ENCODE measurements at regions not wholly inside any gene's neighbourhood (a gene's known extent, or its start where the extent isn't known, plus 50 kb on each side); places are given as distances from the start of the nearest gene placed in this dataset.
"Not testable (repeated sequence)": the region's sequence is repeated elsewhere in the genome, so short reads cannot be mapped to it uniquely, and the experiment has no call there.

DNA sequence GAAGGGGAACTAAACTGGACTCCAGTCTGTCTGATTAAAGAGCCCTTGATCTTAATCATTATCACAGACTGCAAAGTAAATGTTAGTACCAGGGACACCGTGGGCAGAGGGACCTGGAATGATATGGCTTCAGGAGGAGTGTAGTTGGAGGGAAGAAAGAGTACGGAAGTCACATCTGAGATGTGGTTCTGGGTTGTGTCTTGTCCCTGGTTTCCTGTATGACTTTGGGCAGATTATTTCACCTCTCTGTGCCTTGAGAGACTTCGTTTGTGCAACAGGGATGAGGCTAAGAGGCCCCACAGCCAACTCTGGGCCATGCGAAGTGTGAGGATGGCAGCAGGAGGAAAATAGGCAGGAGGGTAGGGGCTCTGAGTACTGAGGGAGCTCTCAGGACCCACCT is 76.1 kb upstream of the SLC2A1 start:
- no peak overlapping the region for H3K4me3 ChIP-seq (ENCODE audit: low read length in 2 of 2)
- H3K27ac ChIP-seq (ENCODE audit: low read depth in 2 of 2, low read length in 2 of 2) = no peak overlapping the region
- H3K9me3 ChIP-seq (ENCODE audit: control insufficient read depth in 2 of 2, low read length in 2 of 2) = no peaks in the 10 kb centered on the region
- no peak overlapping the region for H3K9ac ChIP-seq (ENCODE audit: low read depth in 1 of 2, low read length in 2 of 2)
- no peaks in the 10 kb centered on the region for H3K27me3 ChIP-seq (ENCODE audit: control insufficient read depth in 2 of 2, insufficient read depth in 2 of 2, low read length in 2 of 2)
- H3K4me1 ChIP-seq (ENCODE audit: control insufficient read depth in 2 of 2, insufficient read depth in 2 of 2, low read length in 2 of 2) = peaks cover 5 to 8% of the 10 kb centered on the region in 2 donors
- no peaks in the 10 kb centered on the region for H3K36me3 ChIP-seq (ENCODE audit: control insufficient read depth in 2 of 2, insufficient read depth in 2 of 2, low read length in 2 of 2)

DNA sequence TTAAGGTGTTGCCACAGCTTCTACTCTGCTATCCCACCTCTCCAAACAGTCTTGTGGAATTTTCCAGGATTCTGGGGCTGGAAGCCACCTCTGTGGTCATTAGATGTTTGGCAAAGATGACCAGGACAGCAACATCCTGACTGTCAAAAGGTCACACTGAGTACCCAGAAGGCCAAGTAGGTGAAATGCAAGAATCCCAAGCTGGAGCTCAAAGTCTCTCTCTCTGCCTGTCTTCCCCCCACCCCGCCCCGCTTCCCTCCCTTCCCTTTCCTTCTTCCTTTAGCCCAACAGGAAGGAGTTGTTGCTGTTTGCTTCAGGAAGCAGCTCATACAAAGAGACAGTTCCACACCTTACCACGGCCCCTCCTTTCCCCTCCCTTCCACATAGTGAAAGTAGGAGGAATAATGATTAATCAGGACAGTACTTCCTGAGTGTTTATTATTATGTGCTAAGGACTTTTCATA is 75.6 kb upstream of the SLC2A1 start:
- Histone ChIP-seq H3K9me3 (ENCODE audit: control insufficient read depth in 2 of 2, low read length in 2 of 2) (no peaks in the 10 kb centered on the region), H3K4me3 (ENCODE audit: low read length in 2 of 2) (no peak overlapping the region), H3K36me3 (ENCODE audit: control insufficient read depth in 2 of 2, insufficient read depth in 2 of 2, low read length in 2 of 2) (no peaks in the 10 kb centered on the region), H3K27me3 (ENCODE audit: control insufficient read depth in 2 of 2, insufficient read depth in 2 of 2, low read length in 2 of 2) (no peaks in the 10 kb centered on the region), H3K27ac (ENCODE audit: low read depth in 2 of 2, low read length in 2 of 2) (no peak overlapping the region), H3K4me1 (ENCODE audit: control insufficient read depth in 2 of 2, insufficient read depth in 2 of 2, low read length in 2 of 2) (peaks cover 5 to 8% of the 10 kb centered on the region in 2 donors), H3K9ac (ENCODE audit: low read depth in 1 of 2, low read length in 2 of 2) (no peak overlapping the region)

DNA sequence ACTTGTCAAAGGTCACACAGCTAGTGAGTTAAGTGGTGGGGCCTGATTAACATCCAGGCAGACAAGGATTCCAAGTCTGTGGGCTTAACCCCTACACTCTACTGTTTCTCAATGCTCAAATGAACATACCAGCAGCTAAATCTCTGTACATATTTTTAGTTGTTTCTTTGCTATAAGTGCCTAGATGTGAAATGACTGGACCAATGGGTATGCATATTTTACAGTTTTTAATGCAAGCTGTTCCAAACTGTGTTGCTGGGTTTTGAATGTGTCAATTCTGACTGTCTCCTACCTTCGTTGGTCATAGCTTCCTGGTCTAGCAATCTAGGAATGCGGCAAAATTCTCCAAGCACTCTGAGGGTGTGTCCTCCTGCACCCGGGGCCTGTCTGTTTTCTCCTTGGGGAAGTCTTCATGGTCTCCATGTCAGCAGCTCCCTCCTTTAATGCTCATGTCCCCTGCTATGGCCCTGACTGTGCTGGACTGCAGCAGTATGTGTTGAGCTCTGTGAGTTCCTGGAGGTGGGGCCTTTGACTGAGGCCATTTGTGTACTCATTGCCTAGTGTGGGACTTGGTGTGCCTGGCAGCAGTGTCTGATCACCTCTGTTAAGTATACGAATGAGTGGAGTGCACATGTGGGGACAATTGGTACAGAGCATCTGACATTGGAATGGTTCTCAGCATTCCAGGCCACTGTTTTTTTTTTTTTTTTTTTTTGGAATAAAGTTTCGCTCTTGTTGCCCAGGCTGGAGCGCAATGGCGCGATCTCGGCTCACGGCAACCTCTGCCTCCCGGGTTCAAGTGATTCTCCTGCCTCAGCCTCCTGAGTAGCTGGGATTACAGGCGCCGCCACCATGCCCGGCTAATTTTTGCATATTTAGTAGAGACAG is 72.9 kb upstream of the SLC2A1 start:
- peaks cover 0 to 3% of the 10 kb centered on the region in 2 donors for H3K27me3 ChIP-seq (ENCODE audit: control insufficient read depth in 2 of 2, insufficient read depth in 2 of 2, low read length in 2 of 2)
- H3K36me3 ChIP-seq (ENCODE audit: control insufficient read depth in 2 of 2, insufficient read depth in 2 of 2, low read length in 2 of 2) = no peaks in the 10 kb centered on the region
- H3K9me3 ChIP-seq (ENCODE audit: control insufficient read depth in 2 of 2, low read length in 2 of 2) = no peaks in the 10 kb centered on the region
- H3K4me1 ChIP-seq (ENCODE audit: control insufficient read depth in 2 of 2, insufficient read depth in 2 of 2, low read length in 2 of 2) = peaks cover 5 to 8% of the 10 kb centered on the region in 2 donors
- no peak overlapping the region for H3K9ac ChIP-seq (ENCODE audit: low read depth in 1 of 2, low read length in 2 of 2)
- H3K27ac ChIP-seq (ENCODE audit: low read depth in 2 of 2, low read length in 2 of 2) = no peak overlapping the region
- H3K4me3 ChIP-seq (ENCODE audit: low read length in 2 of 2) = no peak overlapping the region

DNA sequence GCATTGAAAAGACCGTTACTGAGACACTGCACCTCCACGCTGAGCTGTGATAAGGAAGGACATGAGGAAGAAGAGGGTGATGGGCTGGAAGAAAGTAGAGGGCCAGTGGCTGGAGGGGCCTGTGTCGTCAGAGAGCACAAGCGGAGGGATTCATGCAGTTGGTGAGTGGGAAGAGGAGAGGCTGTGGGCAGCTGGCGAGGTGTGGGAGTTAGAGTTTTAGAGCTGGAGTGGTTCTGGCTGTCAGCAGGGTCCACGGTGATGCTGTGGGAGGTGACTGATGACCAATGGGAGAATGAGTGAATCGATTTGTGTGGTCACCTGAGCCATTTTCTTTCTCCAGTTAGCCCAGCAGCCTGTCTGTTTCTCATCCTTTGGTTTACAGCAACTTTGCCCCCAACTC is 66.2 kb upstream of the SLC2A1 start:
- Histone ChIP-seq H3K27me3 (ENCODE audit: control insufficient read depth in 2 of 2, insufficient read depth in 2 of 2, low read length in 2 of 2) (peaks cover 0 to 3% of the 10 kb centered on the region in 2 donors), H3K4me1 (ENCODE audit: control insufficient read depth in 2 of 2, insufficient read depth in 2 of 2, low read length in 2 of 2) (no peaks in the 10 kb centered on the region), H3K9ac (ENCODE audit: low read depth in 1 of 2, low read length in 2 of 2) (no peak overlapping the region), H3K4me3 (ENCODE audit: low read length in 2 of 2) (no peak overlapping the region), H3K36me3 (ENCODE audit: control insufficient read depth in 2 of 2, insufficient read depth in 2 of 2, low read length in 2 of 2) (no peaks in the 10 kb centered on the region), H3K9me3 (ENCODE audit: control insufficient read depth in 2 of 2, low read length in 2 of 2) (no peaks in the 10 kb centered on the region), H3K27ac (ENCODE audit: low read depth in 2 of 2, low read length in 2 of 2) (no peak overlapping the region)

DNA sequence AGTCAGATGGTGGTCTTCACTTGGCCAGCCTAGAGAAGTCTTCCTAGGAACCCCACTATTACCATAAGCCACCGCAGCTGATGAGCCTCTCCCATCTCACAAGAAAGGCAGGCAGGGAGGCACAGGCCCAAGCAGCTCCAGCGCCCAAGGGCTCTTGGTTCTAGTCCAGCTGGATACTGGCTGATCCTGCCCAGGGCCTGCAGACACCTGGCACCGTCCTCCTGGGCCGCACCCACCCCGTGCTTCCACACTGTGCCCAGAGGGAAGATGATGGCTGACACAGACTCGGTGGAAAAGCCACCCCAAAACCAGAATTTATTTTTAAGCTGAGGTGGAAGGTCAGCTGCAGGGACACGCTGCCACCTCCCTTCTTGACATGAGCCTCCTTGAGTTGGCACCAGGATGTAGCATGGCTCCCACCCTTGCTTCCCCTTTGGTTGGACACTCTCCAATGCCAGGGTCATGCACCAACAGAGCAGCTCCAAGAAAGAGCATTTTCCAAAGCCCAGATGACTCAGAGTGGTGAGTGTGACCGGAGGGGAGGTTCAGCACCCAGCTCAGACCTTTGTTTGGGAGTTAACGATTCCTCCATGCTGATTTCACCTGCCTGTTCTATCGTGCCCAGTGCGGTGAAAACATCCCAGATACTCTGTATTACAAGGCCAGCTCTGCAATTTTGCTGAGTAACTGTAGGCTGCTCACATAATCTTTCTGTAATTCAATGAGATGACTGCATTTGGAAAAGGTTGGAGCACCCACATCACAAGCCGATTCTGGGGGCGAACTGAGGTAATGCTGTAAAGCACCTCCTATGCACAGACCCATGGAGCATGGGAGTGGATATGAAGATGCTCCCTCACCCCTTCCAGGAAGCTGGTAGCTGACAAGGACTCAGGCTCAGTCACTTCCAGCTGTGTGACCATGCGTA is 63.1 kb upstream of the SLC2A1 start:
- no peaks in the 10 kb centered on the region for H3K4me1 ChIP-seq (ENCODE audit: control insufficient read depth in 2 of 2, insufficient read depth in 2 of 2, low read length in 2 of 2)
- no peak overlapping the region for H3K4me3 ChIP-seq (ENCODE audit: low read length in 2 of 2)
- no peak overlapping the region for H3K27ac ChIP-seq (ENCODE audit: low read depth in 2 of 2, low read length in 2 of 2)
- H3K9me3 ChIP-seq (ENCODE audit: control insufficient read depth in 2 of 2, low read length in 2 of 2) = no peaks in the 10 kb centered on the region
- no peaks in the 10 kb centered on the region for H3K36me3 ChIP-seq (ENCODE audit: control insufficient read depth in 2 of 2, insufficient read depth in 2 of 2, low read length in 2 of 2)
- H3K27me3 ChIP-seq (ENCODE audit: control insufficient read depth in 2 of 2, insufficient read depth in 2 of 2, low read length in 2 of 2) = no peaks in the 10 kb centered on the region
- H3K9ac ChIP-seq (ENCODE audit: low read depth in 1 of 2, low read length in 2 of 2) = no peak overlapping the region

DNA sequence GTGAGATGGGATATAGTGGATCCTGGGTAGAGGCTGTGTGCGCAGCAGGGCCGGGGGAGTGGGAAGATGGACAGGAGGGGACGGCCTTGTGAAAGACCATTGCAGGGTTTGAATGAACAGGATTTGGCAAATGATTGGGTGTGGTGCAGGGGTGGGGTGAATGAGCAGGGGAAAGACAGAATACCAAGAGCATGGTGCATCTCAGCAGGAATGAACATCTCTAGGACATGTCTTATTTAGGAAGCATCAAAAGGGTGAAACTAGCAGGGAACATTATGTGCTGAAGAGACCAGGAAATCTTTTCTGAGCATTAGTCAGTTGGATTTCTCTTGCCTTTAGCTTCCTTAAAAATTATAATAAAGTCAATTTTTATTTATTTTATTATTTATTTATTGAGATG is 60.6 kb upstream of the SLC2A1 start:
- no peak overlapping the region for H3K27ac ChIP-seq (ENCODE audit: low read depth in 2 of 2, low read length in 2 of 2)
- H3K9ac ChIP-seq (ENCODE audit: low read depth in 1 of 2, low read length in 2 of 2) = no peak overlapping the region
- no peaks in the 10 kb centered on the region for H3K9me3 ChIP-seq (ENCODE audit: control insufficient read depth in 2 of 2, low read length in 2 of 2)
- H3K27me3 ChIP-seq (ENCODE audit: control insufficient read depth in 2 of 2, insufficient read depth in 2 of 2, low read length in 2 of 2) = no peaks in the 10 kb centered on the region
- H3K4me1 ChIP-seq (ENCODE audit: control insufficient read depth in 2 of 2, insufficient read depth in 2 of 2, low read length in 2 of 2) = no peaks in the 10 kb centered on the region
- H3K4me3 ChIP-seq (ENCODE audit: low read length in 2 of 2) = no peak overlapping the region
- no peaks in the 10 kb centered on the region for H3K36me3 ChIP-seq (ENCODE audit: control insufficient read depth in 2 of 2, insufficient read depth in 2 of 2, low read length in 2 of 2)

DNA sequence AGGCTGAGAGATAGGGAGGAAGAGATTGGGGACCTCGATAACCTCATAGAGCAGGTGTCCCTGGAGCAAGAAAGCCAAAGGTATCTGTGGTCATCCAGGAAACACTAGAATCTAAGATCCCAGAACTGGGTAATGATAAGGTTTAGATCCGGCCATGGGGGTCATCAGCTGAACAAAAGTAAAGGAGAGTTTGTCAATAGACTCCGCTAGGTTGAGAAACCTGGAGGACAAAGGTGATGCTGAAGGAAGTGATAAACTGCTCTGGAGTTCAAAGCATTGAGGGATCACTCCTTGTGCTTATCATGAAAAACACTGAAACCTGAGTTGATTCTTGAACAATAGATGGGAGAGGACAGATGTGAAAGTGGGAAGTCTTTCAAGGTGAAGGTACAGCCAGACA is 59.5 kb upstream of the SLC2A1 start:
- Histone ChIP-seq H3K9ac (ENCODE audit: low read depth in 1 of 2, low read length in 2 of 2) (no peak overlapping the region), H3K27me3 (ENCODE audit: control insufficient read depth in 2 of 2, insufficient read depth in 2 of 2, low read length in 2 of 2) (no peaks in the 10 kb centered on the region), H3K9me3 (ENCODE audit: control insufficient read depth in 2 of 2, low read length in 2 of 2) (no peaks in the 10 kb centered on the region), H3K4me1 (ENCODE audit: control insufficient read depth in 2 of 2, insufficient read depth in 2 of 2, low read length in 2 of 2) (no peaks in the 10 kb centered on the region), H3K27ac (ENCODE audit: low read depth in 2 of 2, low read length in 2 of 2) (no peak overlapping the region), H3K4me3 (ENCODE audit: low read length in 2 of 2) (no peak overlapping the region), H3K36me3 (ENCODE audit: control insufficient read depth in 2 of 2, insufficient read depth in 2 of 2, low read length in 2 of 2) (no peaks in the 10 kb centered on the region)

DNA sequence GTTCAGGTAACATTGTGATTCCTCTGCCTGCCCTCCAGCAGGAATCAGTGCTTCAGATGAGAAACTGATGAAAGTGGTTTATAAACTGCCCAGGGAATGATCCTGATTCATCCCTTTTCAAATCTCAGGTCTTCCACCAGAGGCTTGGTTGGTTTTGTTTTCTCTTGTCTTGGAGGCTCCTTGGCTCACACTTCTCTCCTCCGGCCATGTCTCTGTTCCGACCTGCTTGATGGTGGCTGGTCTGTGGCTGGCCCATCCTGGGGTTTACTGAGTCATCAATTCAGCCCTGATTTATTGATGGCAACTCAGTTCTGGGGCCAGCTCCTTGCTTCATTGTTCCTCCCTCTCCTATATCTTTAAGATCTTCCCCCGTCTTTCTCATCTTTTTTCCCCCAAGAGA is 56.6 kb upstream of the SLC2A1 start:
- no peaks in the 10 kb centered on the region for H3K9me3 ChIP-seq (ENCODE audit: control insufficient read depth in 2 of 2, low read length in 2 of 2)
- no peaks in the 10 kb centered on the region for H3K27me3 ChIP-seq (ENCODE audit: control insufficient read depth in 2 of 2, insufficient read depth in 2 of 2, low read length in 2 of 2)
- no peaks in the 10 kb centered on the region for H3K4me1 ChIP-seq (ENCODE audit: control insufficient read depth in 2 of 2, insufficient read depth in 2 of 2, low read length in 2 of 2)
- H3K36me3 ChIP-seq (ENCODE audit: control insufficient read depth in 2 of 2, insufficient read depth in 2 of 2, low read length in 2 of 2) = no peaks in the 10 kb centered on the region
- no peak overlapping the region for H3K27ac ChIP-seq (ENCODE audit: low read depth in 2 of 2, low read length in 2 of 2)
- H3K4me3 ChIP-seq (ENCODE audit: low read length in 2 of 2) = no peak overlapping the region
- H3K9ac ChIP-seq (ENCODE audit: low read depth in 1 of 2, low read length in 2 of 2) = no peak overlapping the region

DNA sequence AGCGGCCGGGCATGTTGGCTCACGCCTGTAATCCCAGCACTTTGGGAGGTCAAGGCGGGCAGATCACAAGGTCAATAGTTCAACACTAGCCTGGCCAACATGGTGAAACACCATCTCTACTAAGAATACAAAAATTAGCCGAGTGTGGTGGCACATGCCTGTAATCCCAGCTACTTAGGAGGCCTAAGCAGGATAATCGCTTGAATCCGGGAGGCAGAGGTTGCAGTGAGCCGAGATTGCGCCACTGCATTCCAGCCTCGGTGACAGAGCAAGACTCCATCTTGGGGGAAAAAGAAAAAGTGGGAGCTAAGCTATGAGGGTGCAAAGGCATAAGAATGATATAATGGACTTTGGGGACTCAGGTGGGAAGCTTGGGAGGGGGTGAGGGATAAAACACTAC is 55.9 kb upstream of the SLC2A1 start:
- not testable (repeated sequence) for H3K27me3 ChIP-seq (ENCODE audit: control insufficient read depth in 2 of 2, insufficient read depth in 2 of 2, low read length in 2 of 2); H3K4me1 ChIP-seq (ENCODE audit: control insufficient read depth in 2 of 2, insufficient read depth in 2 of 2, low read length in 2 of 2); H3K36me3 ChIP-seq (ENCODE audit: control insufficient read depth in 2 of 2, insufficient read depth in 2 of 2, low read length in 2 of 2); H3K9ac ChIP-seq (ENCODE audit: low read depth in 1 of 2, low read length in 2 of 2); H3K27ac ChIP-seq (ENCODE audit: low read depth in 2 of 2, low read length in 2 of 2); H3K4me3 ChIP-seq (ENCODE audit: low read length in 2 of 2); H3K9me3 ChIP-seq (ENCODE audit: control insufficient read depth in 2 of 2, low read length in 2 of 2)

DNA sequence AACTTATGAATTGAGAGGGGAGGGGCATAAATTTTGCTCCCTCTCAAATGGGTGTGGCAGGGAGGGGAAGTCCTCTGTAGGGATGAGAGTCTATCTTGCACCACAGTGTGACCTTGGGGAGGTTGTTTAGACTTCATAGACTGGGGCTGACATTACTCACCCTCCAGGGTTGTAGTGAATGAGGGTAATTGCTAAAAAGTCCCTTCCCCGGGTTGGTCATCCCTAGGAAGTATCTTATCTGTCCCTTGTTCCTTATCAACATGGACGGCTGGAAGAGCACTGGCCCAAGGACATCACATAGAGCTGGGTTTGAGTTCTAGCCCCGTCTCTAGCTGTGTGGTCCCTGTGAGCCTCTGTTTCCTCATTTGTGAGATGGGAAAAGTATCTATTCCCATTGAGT is 52.4 kb upstream of the SLC2A1 start:
- Histone ChIP-seq H3K27me3 (ENCODE audit: control insufficient read depth in 2 of 2, insufficient read depth in 2 of 2, low read length in 2 of 2) (peaks cover 0 to 7% of the 10 kb centered on the region in 2 donors), H3K27ac (ENCODE audit: low read depth in 2 of 2, low read length in 2 of 2) (no peak overlapping the region), H3K4me3 (ENCODE audit: low read length in 2 of 2) (no peak overlapping the region), H3K9me3 (ENCODE audit: control insufficient read depth in 2 of 2, low read length in 2 of 2) (no peaks in the 10 kb centered on the region), H3K4me1 (ENCODE audit: control insufficient read depth in 2 of 2, insufficient read depth in 2 of 2, low read length in 2 of 2) (no peaks in the 10 kb centered on the region), H3K9ac (ENCODE audit: low read depth in 1 of 2, low read length in 2 of 2) (no peak overlapping the region), H3K36me3 (ENCODE audit: control insufficient read depth in 2 of 2, insufficient read depth in 2 of 2, low read length in 2 of 2) (no peaks in the 10 kb centered on the region)

Measured in mucosa of rectum (tissue), 2 donors.